ENCODE measurements at regions not wholly inside any gene's neighbourhood (a gene's known extent, or its start where the extent isn't known, plus 50 kb on each side); places are given as distances from the start of the nearest gene placed in this dataset.

DNA sequence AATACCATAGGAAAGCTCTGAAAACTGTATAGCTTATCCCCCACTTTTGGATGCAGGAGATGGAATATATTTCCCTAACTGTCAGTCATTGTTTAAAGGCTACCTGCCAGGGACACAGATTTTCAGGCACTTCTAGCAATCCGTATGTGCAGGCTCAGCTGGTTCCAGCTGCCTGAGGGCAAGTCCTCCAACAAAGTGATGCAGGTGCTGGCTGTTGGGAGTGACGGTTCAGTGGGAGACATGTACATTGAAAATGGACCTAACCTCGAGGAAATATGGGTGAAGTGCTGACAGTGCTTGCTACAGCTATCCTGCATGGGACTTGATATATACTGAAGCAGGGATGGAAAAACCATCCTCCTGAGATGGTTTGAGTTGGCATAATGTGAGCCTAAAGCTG is 153.1 kb upstream of the GAP43 start:
- H3K9me3 Mint-ChIP-seq: no peaks in the 10 kb centered on the region

DNA sequence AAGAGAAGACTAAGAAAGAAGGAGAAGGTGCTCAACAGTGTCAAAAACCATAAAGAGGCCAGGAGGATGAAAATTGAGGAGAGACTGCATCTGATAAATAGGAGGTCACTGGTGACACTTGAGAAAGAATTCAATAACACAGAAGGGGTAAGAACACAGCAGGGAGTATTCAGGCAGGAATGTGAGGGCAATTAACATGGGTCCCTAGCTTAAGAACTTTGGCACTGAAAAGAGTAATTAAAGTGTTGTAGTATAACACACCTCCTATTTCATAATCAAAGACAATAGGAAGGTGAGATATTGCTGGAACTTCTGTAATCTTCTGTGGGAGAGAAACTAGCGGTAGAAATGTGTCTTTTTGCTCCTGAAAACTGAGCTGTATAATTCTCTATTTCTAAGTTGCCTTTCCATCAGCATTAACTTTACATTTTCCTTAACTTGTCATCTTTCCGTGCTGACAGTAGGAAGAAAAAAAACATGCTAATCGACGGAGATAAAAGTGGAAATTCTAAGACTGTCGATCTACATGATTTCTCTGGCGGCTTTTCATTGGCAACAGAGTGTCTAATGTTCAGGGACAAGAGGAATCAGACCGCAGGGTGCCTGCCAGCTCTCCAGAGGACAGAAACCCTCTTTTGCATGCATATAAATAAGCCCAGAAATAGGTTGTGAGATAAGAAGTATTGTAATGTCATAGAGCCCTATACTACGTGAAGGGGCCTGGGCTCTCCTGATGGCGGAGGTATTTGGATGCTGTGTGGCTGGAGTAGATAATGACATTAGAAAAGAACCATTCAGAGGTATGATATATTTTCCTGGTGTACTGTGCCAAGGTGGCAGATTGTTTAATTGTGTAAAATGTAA is 147.9 kb upstream of the GAP43 start:
- TF ChIP-seq, protein P1, sequence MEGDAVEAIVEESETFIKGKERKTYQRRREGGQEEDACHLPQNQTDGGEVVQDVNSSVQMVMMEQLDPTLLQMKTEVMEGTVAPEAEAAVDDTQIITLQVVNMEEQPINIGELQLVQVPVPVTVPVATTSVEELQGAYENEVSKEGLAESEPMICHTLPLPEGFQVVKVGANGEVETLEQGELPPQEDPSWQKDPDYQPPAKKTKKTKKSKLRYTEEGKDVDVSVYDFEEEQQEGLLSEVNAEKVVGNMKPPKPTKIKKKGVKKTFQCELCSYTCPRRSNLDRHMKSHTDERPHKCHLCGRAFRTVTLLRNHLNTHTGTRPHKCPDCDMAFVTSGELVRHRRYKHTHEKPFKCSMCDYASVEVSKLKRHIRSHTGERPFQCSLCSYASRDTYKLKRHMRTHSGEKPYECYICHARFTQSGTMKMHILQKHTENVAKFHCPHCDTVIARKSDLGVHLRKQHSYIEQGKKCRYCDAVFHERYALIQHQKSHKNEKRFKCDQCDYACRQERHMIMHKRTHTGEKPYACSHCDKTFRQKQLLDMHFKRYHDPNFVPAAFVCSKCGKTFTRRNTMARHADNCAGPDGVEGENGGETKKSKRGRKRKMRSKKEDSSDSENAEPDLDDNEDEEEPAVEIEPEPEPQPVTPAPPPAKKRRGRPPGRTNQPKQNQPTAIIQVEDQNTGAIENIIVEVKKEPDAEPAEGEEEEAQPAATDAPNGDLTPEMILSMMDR (IDR thresholded peaks at IDR 0.05; ENCODE audit: unreplicated experiment in 3 of 3): no peak
- no peak overlapping the region for H3K27ac Mint-ChIP-seq
- H3K4me1 Mint-ChIP-seq: no peaks in the 10 kb centered on the region
- no peaks in the 10 kb centered on the region for H3K9me3 Mint-ChIP-seq
- no peaks in the 10 kb centered on the region for H3K36me3 Mint-ChIP-seq (ENCODE audit: low read depth)
- no peak overlapping the region for H3K4me3 Mint-ChIP-seq
- no peaks in the 10 kb centered on the region for H3K27me3 Mint-ChIP-seq (ENCODE audit: low read depth)

More for the DNA sequence above, 153.1 kb upstream of the GAP43 start:
- Mint-ChIP-seq H3K4me3 (no peak overlapping the region), H3K27me3 (ENCODE audit: low read depth) (no peaks in the 10 kb centered on the region), H3K27ac (no peak overlapping the region), H3K4me1 (no peaks in the 10 kb centered on the region), H3K36me3 (ENCODE audit: low read depth) (no peaks in the 10 kb centered on the region)
- TF ChIP-seq, protein P1 (IDR thresholded peaks at IDR 0.05; ENCODE audit: unreplicated experiment in 3 of 3): no peak

DNA sequence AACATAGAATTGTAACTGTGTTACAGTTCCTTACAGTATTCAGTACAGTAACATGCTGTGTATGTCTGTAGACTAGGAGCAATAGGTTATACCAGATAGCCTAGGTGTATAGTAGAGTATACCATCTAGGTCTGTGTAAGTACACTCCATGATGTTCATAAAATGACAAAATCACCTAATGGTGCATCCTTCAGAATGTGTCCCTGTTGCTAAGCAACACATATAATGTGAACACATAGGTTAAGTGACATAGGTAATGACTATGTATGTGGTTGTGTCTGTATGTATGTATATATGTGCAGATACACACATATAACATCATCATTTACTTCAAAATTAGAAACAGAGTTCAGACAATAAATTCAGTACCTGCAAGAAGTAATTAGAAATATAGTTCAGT is 146.8 kb upstream of the GAP43 start:
- H3K27me3 Mint-ChIP-seq (ENCODE audit: low read depth): no peaks in the 10 kb centered on the region
- no peaks in the 10 kb centered on the region for H3K4me1 Mint-ChIP-seq
- TF ChIP-seq, protein P1 (IDR thresholded peaks at IDR 0.05; ENCODE audit: unreplicated experiment in 3 of 3): no peak
- peaks cover 3% of the 10 kb centered on the region for H3K9me3 Mint-ChIP-seq
- no peak overlapping the region for H3K4me3 Mint-ChIP-seq
- H3K27ac Mint-ChIP-seq: no peak overlapping the region
- H3K36me3 Mint-ChIP-seq (ENCODE audit: low read depth): no peaks in the 10 kb centered on the region

DNA sequence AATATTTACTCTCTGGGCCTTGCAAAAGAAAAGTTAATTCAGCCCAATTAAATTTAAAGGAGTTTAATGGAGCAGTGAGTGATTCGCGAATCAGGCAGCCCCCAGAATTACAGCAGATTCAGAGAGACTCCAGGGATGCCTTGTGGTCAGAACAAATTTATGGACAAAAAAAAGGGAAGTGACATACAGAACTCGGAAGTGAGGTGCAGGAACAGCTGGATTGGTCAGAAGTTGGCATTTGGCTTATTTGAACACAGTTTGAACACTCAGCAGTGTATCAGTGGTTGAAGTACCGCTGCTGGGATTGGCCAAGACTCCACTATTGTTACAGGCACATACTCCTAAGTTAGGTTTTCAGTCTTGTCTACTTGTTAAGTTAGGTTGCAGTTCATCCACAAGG is 145.0 kb upstream of the GAP43 start:
- H3K4me1 Mint-ChIP-seq: no peaks in the 10 kb centered on the region

DNA sequence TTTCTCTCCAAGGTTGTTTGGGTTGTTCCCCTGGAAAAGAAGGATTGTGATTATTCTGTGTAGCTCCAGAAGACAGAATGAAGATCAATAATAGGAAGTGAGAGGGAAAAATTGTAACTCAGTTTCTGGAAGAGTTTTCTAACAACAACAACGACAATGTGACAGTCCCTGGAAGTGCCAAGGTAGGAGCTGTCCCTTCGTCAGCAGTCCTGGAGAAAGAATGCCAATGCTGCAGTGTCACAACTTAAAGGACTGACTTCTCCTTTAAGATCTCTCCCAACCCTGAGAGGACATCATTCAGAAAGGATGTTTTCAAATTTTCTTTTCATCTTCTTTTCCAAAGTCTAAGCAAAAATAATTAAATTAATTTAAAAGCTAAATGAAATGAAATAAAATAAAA is 136.4 kb upstream of the GAP43 start:
- Mint-ChIP-seq H3K27me3 (ENCODE audit: low read depth) (no peaks in the 10 kb centered on the region), H3K27ac (no peak overlapping the region), H3K4me3 (no peak overlapping the region), H3K9me3 (peaks cover 4% of the 10 kb centered on the region), H3K36me3 (ENCODE audit: low read depth) (no peaks in the 10 kb centered on the region), H3K4me1 (no peaks in the 10 kb centered on the region)
- TF ChIP-seq, protein P1 (IDR thresholded peaks at IDR 0.05; ENCODE audit: unreplicated experiment in 3 of 3): no peak

More for the DNA sequence above, 145.0 kb upstream of the GAP43 start:
- Mint-ChIP-seq H3K27me3 (ENCODE audit: low read depth) (no peaks in the 10 kb centered on the region), H3K9me3 (peaks cover 6% of the 10 kb centered on the region), H3K27ac (no peak overlapping the region), H3K4me3 (no peak overlapping the region), H3K36me3 (ENCODE audit: low read depth) (no peaks in the 10 kb centered on the region)
- TF ChIP-seq, protein P1 (IDR thresholded peaks at IDR 0.05; ENCODE audit: unreplicated experiment in 3 of 3): no peak

DNA sequence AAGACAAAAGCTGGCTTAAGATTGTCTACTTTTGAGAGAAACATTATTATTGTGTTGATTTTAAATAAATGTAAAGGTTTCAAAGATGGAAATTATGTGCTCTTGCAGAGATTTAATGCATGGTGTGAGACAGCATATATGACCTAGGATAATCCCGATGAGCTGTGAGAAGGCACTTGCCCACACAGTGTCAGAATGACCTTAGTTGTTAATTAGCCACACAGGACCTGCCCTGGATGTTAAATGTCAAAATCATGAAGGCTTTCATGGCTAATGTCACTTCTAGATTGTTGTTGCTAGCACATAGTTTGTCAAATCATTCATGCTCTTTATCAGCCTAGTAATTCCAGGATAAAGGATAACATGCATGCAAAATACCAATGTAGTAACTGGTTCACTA is 135.3 kb upstream of the GAP43 start:
- Mint-ChIP-seq H3K4me3 (no peak overlapping the region), H3K4me1 (no peaks in the 10 kb centered on the region), H3K27me3 (ENCODE audit: low read depth) (no peaks in the 10 kb centered on the region), H3K36me3 (ENCODE audit: low read depth) (no peaks in the 10 kb centered on the region), H3K27ac (no peak overlapping the region), H3K9me3 (peaks cover under 1% of the 10 kb centered on the region)
- TF ChIP-seq, protein P1 (IDR thresholded peaks at IDR 0.05; ENCODE audit: unreplicated experiment in 3 of 3): no peak

Data from nephron (organoid).